Lung (tissue), 11 donors: ENCODE measurements at regions not wholly inside any gene's neighbourhood (a gene's known extent, or its start where the extent isn't known, plus 50 kb on each side); places are given as distances from the start of the nearest gene placed in this dataset.

Experiments used
- ATAC-seq: fragments of 200-7000 bp; cut with Tn5 transposase; one replicate; pipeline ENCODE4 v1.9.1; 2020; ENCODE audit warnings: moderate number of reproducible peaks; ENCODE audit not compliant: insufficient read depth, low FRiP score
- DNase-seq, 3 donors: peaks; one replicate each; pipeline ENCODE4 v3.0.0-alpha.2; 2013 to 2017
- H3K27ac ChIP-seq, 2 donors: one replicate each; pipeline ENCODE4 v1.5.1; 2013; ENCODE audit warnings: mild to moderate bottlenecking in 2 of 2, moderate library complexity in 2 of 2, control low read depth in 1 of 2, inconsistent platforms in 1 of 2, low read depth in 1 of 2, low read length in 1 of 2
- H3K27me3 ChIP-seq, 3 donors: one replicate each; pipeline ENCODE4 v1.5.1; 2013; ENCODE audit warnings: low read length in 2 of 3; ENCODE audit not compliant: control insufficient read depth in 3 of 3, insufficient read depth in 3 of 3
- H3K36me3 ChIP-seq, 4 donors: one replicate each; pipeline ENCODE4 v1.5.1; 2013; ENCODE audit warnings: low read length in 4 of 4, mild to moderate bottlenecking in 1 of 4, moderate library complexity in 1 of 4; ENCODE audit not compliant: control insufficient read depth in 4 of 4, insufficient read depth in 4 of 4
- H3K4me1 ChIP-seq, 5 donors: one replicate each; pipeline ENCODE4 v1.5.1; 2013; ENCODE audit warnings: low read length in 5 of 5, mild to moderate bottlenecking in 2 of 5, moderate library complexity in 1 of 5; ENCODE audit not compliant: control insufficient read depth in 5 of 5, insufficient read depth in 5 of 5
- H3K4me3 ChIP-seq: one replicate; pipeline ENCODE4 v1.5.1; 2013; ENCODE audit warnings: mild to moderate bottlenecking, control low read depth, moderate library complexity
- H3K9ac ChIP-seq, 2 donors: one replicate each; pipeline ENCODE4 v1.5.1; 2013; ENCODE audit warnings: low read length in 2 of 2, control low read depth in 1 of 2; ENCODE audit not compliant: insufficient read depth in 1 of 2
- H3K9me3 ChIP-seq, 4 donors: one replicate each; pipeline ENCODE4 v1.5.1; 2013; ENCODE audit warnings: low read length in 3 of 4, mild to moderate bottlenecking in 1 of 4, moderate library complexity in 1 of 4; ENCODE audit not compliant: control insufficient read depth in 4 of 4, insufficient read depth in 3 of 4
- WGBS, 2 donors: extraction: QIAGEN DNeasy Blood & Tissue Kit; methylation state at CpG; one replicate each; pipeline ENCODE4 v1.1.7; 2013; 5-methylcytosine and 5-hydroxymethylcytosine counted together
- TF ChIP-seq, protein P1 (sequence below): IDR thresholded peaks from 2 replicates; pipeline ENCODE4 v1.5.1; 2012; ENCODE audit warnings: mild to moderate bottlenecking; ENCODE audit errors: control extremely low read depth, extremely low read depth
- donor health status: control.
- donor health status: control.
- donor health status: Bipolar disorder and iron deficiency.
- donor health status: healthy.
- donor health status: DM: yes; HTN: yes; CAD: no.

- no peaks in the 10 kb centered on the region for H3K36me3 ChIP-seq
- no peak overlapping the region for H3K27ac ChIP-seq
- WGBS, 2 donors, result 64 to 72% methylated on average over 9 of the region's 9 CpGs
- DNase-seq (no peak), ATAC-seq (no peak)
- H3K9ac ChIP-seq, result no peak overlapping the region
- no peaks in the 10 kb centered on the region for H3K4me1 ChIP-seq
- H3K4me3 ChIP-seq, result no peak overlapping the region
- peaks cover 0 to 7% (median 1%) of the 10 kb centered on the region in 3 donors for H3K27me3 ChIP-seq
- H3K9me3 ChIP-seq, result peaks cover 0 to 6% (median 0%) of the 10 kb centered on the region in 4 donors
- TF ChIP-seq, protein P1, sequence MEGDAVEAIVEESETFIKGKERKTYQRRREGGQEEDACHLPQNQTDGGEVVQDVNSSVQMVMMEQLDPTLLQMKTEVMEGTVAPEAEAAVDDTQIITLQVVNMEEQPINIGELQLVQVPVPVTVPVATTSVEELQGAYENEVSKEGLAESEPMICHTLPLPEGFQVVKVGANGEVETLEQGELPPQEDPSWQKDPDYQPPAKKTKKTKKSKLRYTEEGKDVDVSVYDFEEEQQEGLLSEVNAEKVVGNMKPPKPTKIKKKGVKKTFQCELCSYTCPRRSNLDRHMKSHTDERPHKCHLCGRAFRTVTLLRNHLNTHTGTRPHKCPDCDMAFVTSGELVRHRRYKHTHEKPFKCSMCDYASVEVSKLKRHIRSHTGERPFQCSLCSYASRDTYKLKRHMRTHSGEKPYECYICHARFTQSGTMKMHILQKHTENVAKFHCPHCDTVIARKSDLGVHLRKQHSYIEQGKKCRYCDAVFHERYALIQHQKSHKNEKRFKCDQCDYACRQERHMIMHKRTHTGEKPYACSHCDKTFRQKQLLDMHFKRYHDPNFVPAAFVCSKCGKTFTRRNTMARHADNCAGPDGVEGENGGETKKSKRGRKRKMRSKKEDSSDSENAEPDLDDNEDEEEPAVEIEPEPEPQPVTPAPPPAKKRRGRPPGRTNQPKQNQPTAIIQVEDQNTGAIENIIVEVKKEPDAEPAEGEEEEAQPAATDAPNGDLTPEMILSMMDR, result no peak
These were observed 165.9 kb downstream of the ACTL8 start for GRCh38 chr1:17920881-17921640.

DNA sequence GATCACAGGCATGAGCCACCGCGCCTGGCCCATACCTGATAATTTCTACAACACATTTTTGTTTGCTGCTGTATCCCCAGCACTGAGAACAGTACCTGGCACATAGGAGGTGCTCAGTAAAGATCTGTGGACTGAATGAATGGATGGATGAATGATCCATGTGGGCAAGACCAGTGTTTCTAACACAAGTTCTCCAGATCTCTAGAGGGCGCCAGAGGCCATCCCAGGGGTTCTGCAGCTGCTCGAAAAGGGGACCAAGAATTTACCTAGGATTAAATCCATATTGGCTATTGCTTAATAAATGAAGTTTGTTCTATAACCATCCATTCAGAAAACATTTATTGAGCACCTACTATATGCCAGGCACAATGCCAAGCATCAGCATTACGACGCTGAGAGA is 167.7 kb downstream of the ACTL8 start:
- no peak overlapping the region for H3K4me3 ChIP-seq
- H3K4me1 ChIP-seq, result no peaks in the 10 kb centered on the region
- H3K9me3 ChIP-seq, result peaks cover 0 to 6% (median 0%) of the 10 kb centered on the region in 4 donors
- DNase-seq, result peak in 2 of 3 donors; percentile 4 to 7
- H3K27me3 ChIP-seq, result peaks cover 0 to 7% (median 5%) of the 10 kb centered on the region in 3 donors
- WGBS, 2 donors, result 13 to 21% methylated on average over 6 of the region's 6 CpGs
- H3K27ac ChIP-seq, result no peak overlapping the region
- H3K36me3 ChIP-seq, result no peaks in the 10 kb centered on the region
- ATAC-seq, result no peak
- H3K9ac ChIP-seq, result no peak overlapping the region
- TF ChIP-seq, protein P1, result no peak

GRCh38 chr1:17923666-17924065 is 168.5 kb downstream of the ACTL8 start:
- WGBS, 2 donors, result 64 to 67% methylated on average over 4 of the region's 4 CpGs

More at GRCh38 chr1:17923666-17924065, 168.5 kb downstream of the ACTL8 start:
- H3K4me3 ChIP-seq, result no peak overlapping the region
- peak in 1 of 3 donors; percentile 8 for DNase-seq
- H3K36me3 ChIP-seq, result no peaks in the 10 kb centered on the region
- no peaks in the 10 kb centered on the region for H3K4me1 ChIP-seq
- peaks cover 0 to 6% (median 0%) of the 10 kb centered on the region in 4 donors for H3K9me3 ChIP-seq
- TF ChIP-seq, protein P1, result no peak
- no peak overlapping the region for H3K27ac ChIP-seq
- ATAC-seq, result no peak
- no peak overlapping the region for H3K9ac ChIP-seq
- H3K27me3 ChIP-seq, result peaks cover 0 to 7% (median 5%) of the 10 kb centered on the region in 3 donors
